Erythroblast (primary cell): ENCODE measurements at regions not wholly inside any gene's neighbourhood (a gene's known extent, or its start where the extent isn't known, plus 50 kb on each side); places are given as distances from the start of the nearest gene placed in this dataset.

ENCODE experiments used
- GATA1 ChIP-seq: IDR thresholded peaks from 2 replicates; pipeline ENCODE4 v1.6.1; 2011; ENCODE audit warnings: low read depth, mild to moderate bottlenecking, control low read depth, low read length, moderate library complexity
- POLR2A ChIP-seq: IDR thresholded peaks from 2 replicates; pipeline ENCODE4 v1.6.1; 2011; ENCODE audit warnings: mild to moderate bottlenecking, low read length

GRCh38 chr1:83627045-83627444, 371.9 kb downstream of the TTLL7 start:
- TF ChIP-seq POLR2A (no peak), GATA1 (no peak)
